ENCODE measurements at regions not wholly inside any gene's neighbourhood (a gene's known extent, or its start where the extent isn't known, plus 50 kb on each side); places are given as distances from the start of the nearest gene placed in this dataset.
"Not testable (repeated sequence)": the region's sequence is repeated elsewhere in the genome, so short reads cannot be mapped to it uniquely, and the experiment has no call there.

DNA sequence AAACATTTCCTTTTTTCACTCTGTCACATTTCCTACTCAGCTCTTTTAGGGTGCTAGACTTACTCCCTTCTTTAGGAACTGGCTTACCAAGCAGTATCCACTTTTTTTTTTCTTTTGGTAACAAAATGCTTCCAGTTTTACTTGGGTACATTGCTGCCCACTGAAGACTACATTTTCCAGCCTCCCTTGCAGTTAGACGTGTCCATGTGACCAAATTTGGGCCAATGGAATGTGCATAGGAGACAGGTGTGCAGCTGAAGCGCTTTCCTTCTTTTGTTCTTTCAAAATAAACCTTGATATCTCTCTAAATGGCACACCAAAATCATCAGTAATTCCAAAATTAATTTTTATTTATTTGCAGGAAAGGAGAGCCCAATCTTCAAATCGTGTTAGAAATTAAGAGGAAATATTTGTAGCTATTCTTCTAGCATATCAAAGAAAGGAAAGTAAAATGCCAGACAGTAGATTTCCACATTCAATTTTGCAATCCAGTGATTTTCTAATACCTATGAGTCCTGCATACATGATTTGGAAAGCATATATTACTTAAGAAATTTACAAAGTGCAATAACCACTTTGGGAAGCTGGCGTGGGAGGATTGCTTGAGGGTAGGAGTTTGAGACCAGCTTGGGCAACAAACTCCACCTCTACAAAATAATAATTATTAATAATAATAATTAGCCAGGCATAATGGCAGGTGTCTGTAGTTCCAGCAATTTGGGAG lies 422.0 kb upstream of the FRG2C start:
- DNase-seq (ENCODE audit: low read depth in 2 of 2): no peak

DNA sequence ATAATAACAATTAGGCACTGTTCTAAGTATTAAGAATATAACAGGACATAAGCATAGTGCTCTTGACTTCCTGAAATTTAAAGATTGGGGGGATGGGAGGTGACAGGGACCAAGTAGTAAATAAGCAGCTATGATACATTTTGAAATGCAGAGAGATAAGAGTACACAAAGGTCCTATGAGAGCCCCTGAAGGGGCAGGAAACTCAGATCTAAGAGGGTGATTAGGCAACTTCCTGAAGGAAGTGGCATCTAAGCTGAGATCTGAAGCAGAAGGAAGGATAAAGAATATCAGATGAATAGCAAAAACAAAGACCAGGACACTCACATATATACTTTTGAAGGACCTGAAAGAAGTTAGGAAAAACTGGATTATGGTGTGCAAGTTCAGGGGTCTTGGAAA lies 415.2 kb upstream of the FRG2C start:
- no peak for DNase-seq (ENCODE audit: low read depth in 2 of 2)

DNA sequence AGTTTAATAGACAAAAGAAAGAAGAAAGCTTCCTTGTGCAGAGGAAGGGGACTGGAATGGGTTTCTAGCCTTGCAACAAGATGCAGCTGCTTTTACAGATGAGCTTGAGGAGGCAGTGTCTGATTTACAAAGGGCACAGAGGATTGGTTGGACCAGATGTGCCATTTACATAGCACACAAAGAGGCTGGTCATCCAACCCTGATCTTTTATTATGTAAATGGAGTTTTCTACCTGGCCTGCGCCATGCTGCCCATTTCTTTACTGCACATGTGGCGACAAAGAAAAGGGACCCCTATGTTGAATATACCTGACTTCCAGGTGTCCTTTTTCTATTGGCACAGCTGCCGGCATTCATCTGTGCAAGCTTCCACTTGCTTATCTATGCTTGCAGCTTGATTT lies 409.4 kb upstream of the FRG2C start:
- DNase-seq (ENCODE audit: low read depth in 2 of 2): no peak

DNA sequence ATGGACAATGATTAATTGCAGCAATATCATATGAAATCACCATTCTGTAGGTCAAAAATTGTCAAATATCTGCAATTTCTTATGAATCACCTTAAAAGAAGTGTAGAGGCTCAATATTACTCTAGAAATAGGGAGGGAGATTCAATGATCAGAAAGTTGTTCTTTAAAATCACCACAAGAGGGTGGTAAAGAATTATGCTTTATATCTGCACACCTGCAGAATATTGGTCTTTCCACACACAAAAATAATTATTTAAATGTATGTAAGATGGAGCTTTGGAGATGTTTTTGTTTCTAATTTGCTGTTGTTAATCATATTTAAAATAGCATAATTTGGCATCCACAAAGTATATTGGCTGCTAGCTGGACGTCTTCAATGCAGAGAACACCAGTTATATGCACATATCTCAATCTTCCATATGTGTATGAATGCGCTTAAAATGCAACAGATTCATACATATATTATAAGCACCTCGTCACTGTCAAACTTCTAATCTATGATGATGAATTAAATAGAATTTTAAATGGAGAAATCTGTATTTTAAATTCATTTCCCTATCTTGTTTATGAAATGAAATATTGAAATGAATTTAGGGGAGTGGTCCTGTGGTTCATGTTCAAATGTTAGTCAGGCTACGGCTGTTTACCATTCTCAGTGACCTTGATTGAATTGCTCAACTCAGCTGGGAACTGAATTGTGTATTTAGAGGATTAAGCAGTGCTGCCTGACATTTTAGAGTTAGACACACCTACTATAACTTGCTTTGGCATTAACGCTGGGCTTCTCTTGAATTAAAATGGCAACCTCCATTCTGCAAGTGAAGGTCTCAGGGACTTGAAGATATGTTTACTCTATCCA lies 405.1 kb upstream of the FRG2C start:
- DNase-seq (ENCODE audit: low read depth in 2 of 2): not testable (repeated sequence)

DNA sequence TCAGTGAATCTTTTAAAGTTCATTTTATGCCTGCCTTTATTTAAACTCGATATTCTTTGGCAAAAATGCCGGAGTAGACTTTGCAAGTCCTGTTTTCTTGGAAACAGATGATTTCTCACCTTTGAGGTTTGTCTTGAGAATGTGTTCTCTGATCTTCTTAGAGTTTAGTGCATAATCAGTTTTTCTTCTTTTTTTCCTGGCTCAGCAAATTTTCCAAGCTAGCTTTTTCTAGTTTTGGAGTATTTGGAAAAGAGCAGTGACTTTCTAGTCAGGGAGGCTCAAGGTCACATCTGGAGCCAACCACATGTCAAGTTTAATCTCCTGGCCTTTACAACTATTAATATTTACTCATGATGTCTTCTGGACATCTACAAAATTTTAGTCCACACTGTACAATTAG lies 403.2 kb upstream of the FRG2C start:
- not testable (repeated sequence) for DNase-seq (ENCODE audit: low read depth in 2 of 2)

DNA sequence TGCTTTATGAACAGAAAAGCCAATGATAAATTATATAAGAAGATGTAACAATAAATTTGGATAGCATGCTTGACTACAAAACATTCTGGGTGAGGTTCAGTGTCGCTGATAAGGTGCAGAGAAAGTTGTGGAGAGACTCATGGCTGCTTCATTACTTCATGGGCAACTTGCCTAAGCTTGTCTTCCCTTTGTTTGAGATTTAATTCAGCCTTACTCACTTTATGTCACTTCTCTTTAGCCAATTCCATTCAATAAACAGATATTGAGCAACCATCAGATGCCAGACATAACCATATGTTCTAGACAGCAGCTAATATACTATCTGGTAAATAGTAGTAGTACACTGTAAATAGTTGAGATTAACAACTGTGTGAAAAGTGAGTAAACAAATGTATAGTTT lies 401.5 kb upstream of the FRG2C start:
- no peak for DNase-seq (ENCODE audit: low read depth in 2 of 2)

GRCh38 chr3:75265897-75266296 lies 398.2 kb upstream of the FRG2C start:
- no peak for DNase-seq (ENCODE audit: low read depth in 2 of 2)

GRCh38 chr3:75268576-75268975 lies 395.6 kb upstream of the FRG2C start:
- DNase-seq (ENCODE audit: low read depth in 2 of 2): not testable (repeated sequence)

DNA sequence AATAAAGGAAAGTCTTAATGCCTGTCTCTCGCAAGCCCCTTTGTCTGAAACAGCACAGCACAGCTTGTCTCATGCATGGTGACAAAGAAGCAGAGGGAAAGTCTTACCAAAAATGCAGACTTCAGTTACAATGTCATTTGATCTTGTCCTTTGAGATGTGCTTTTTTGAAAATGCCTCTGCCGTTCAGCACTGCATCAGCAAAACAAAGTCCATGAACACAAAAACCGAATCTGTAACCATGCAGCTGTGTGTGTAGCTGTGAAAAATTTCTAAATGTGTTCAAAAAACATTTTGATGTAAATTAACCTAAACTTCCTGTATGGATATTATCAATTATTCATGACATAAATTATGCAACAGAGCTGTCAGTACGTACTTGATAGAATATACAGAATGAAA lies 391.9 kb upstream of the FRG2C start:
- DNase-seq (ENCODE audit: low read depth in 2 of 2): not testable (repeated sequence)

DNA sequence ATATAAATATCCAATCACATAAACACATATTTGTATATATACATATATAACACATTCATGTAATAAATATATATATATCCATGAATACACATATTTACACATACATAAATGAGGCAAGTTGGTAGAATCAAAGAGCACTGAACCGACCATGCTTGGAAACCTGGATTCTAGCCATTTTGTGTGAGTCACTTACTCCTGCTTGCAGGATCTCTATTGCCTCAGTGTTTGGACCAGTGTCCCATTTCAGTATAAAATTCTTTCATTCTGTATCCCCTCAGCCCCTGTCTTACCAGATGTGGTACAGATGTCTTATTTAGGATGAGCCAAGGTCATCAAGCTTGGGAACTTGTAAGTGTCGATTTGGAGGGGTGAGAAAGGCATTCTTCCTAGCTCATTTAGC lies 391.4 kb upstream of the FRG2C start:
- no peak for DNase-seq (ENCODE audit: low read depth in 2 of 2)

- DNase-seq (ENCODE audit: low read depth in 2 of 2): not testable (repeated sequence)
These were observed 378.5 kb upstream of the FRG2C start for GRCh38 chr3:75285531-75286148.

GRCh38 chr3:75288972-75289574 lies 375.1 kb upstream of the FRG2C start:
- not testable (repeated sequence) for DNase-seq (ENCODE audit: low read depth in 2 of 2)

DNA sequence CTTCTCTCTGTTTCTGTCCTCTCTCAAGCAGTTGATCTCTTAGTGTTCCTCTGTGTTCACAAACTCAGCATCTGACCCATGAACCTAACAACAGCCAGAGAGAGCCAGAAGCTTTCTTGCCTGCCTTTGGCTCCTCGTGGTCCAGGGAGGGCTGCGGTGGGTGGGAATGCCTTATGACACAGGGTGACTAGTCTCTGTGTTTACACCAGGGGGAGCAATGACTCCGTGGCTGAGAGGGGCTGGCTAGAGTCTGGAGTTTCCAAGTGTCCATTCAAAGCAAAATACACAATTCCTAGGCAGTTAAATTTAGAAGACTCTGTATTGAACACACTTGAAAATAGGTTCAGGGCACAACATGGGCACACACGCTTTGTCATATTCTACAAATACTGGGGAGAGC lies 370.0 kb upstream of the FRG2C start:
- DNase-seq (ENCODE audit: low read depth in 2 of 2): no peak

DNA sequence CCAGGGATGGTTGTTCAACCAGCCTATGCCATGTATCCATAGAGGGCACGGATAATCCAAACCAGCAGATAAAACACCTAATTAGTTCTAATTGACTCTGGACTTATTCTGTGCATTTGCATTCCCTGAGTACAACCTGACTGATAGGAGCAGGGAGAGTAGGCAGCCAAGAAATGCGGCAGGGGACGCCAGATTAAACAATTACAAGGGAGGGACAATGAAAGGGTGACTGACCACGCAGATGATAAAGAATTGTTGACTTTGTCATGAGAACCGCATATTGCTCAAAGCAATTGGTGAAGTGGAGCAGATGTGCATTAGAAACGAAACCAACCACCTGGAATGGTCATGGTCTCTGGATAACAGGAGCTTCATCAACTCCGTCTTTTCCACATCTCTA lies 369.1 kb upstream of the FRG2C start:
- DNase-seq (ENCODE audit: low read depth in 2 of 2): no peak

- DNase-seq (ENCODE audit: low read depth in 2 of 2): no peak
These were observed 367.3 kb upstream of the FRG2C start for GRCh38 chr3:75296858-75297257.

DNA sequence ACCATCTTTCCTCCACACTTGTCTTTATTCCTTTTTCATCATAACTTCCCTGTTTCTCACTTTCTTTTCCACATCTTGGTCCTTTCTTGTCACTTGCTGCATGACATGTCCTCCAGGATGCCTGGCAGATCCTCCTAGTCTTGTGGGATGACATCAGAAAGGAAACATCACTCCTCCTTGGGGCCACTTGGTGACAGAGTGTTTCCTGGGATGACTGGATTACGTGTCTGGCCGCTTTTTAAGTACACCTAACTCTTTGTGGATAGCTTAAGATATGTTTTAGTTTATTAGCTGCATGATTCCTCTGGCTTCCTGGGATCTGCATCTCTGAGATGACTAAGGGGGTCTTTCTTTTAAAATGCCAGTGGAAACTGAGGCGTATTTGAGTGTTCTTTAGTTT lies 363.5 kb upstream of the FRG2C start:
- no peak for DNase-seq (ENCODE audit: low read depth in 2 of 2)

DNA sequence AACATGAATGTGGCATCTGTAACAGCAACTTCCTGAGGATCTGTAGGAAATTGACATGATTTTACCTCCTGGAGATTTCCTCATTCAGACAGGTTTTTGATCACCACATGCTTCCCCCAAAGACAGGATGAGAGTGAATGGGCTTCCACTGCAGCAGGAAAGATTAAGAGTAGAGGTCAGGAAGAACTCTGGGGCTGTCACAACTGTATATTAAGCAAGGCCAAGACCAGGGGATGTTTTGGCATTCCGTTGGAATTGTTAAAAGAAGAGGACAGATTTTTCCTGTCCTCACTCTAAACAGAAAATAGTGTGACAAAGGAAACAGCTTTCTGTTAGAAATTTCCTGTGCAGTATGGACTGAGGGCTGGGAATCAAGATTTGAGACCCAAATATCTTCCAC lies 363.1 kb upstream of the FRG2C start:
- DNase-seq (ENCODE audit: low read depth in 2 of 2): not testable (repeated sequence)

DNA sequence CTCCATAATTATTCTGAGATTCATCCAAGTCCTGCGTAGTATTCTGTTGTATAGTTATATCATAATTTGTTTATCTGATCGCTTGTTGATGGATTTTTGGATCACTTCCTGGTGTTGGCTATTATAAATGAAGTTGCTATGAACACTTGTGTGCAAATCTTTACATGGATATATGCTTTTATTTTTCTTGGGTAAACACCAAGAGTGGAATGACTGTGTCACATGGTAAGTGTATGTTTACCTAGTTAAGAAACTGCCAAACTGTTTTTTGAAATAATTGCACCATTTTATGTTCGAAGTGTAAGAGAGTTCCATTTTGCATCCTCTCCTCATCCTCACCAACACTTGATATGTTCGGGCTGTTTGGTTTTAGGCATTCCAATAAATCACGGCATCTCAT lies 360.4 kb upstream of the FRG2C start:
- no peak for DNase-seq (ENCODE audit: low read depth in 2 of 2)

DNA sequence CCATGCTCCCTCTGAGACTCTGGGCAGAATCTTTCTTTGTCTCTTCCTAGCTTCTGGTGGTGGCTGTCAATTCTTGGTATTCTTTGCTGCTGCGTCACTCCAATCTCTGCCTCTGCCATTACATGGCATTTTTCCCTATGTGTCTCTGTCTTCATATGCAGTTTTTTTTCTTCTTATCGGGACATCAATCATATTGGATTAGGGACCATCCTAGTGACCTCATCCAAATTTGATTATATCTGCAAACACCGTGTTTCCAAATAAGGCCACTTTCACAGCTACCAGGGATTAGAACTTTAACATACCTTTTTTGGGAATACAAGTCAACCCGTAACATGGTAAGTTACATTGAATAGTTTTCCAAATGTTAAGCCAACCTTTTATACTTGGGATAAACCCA lies 358.2 kb upstream of the FRG2C start:
- no peak for DNase-seq (ENCODE audit: low read depth in 2 of 2)

DNA sequence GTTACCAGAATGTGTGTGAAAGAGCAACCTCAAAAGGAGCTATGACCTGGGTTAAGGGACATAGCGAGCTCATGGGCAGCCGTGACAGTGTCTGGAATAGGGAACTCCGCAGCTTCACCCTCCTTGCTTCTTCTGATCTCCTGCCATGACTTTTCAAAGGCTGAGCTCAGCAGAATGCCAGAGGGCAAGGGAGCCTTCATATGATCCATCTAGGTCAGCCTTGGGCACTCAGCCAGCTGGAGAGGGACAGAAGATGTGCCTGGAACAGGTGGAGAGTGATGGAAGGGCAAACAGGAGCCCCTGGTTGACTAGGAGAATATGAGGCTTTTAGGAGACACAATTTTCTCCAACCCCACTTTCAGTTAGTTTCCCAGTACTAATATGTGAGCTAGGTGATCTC lies 352.8 kb upstream of the FRG2C start:
- DNase-seq (ENCODE audit: low read depth in 2 of 2): not testable (repeated sequence)

DNA sequence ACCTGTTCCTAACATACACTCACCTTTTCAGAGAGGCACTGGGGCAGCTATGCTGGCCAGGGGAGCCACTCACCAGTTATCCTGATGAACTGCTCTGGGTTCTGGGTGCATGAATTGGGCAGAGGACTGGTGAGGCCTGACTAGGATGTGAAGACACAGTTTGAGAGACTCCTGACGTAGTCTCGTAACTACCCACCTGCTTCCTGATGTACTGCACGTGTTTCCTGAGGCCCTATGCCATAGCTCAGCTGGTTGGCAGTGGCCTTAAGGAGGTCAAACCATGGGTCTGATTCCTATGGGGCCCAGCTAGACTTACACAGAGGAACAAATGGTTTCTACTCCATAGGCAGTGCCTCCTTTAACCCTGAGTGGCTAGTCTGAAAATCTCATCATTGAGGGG lies 351.7 kb upstream of the FRG2C start:
- not testable (repeated sequence) for DNase-seq (ENCODE audit: low read depth in 2 of 2)

DNA sequence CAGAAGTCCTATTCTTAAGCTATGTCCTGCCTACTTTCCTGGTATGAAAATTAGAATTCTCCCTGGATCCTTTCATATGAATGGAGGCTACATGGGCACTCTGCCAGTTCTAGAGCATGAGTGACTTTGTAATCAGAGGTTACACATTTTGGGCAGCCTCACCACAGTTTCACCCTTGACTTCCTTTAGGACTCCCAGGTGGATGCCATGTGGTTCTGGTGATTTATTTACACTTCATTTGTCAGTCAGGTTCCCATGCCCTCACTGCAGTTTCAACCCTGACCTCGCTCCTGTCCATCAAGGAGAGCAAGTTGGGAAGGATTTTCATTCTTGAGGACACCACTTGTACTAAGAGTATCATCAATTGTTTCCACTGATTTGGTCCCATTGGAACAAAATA lies 344.4 kb upstream of the FRG2C start:
- not testable (repeated sequence) for DNase-seq (ENCODE audit: low read depth in 2 of 2)
